ENCODE measurements at regions not wholly inside any gene's neighbourhood (a gene's known extent, or its start where the extent isn't known, plus 50 kb on each side); places are given as distances from the start of the nearest gene placed in this dataset.

GRCh38 chr4:147049946-147050345, 104.3 kb upstream of the TTC29 start:
- H3K4me3 ChIP-seq (ENCODE audit: low read depth, low read length) = no peak overlapping the region
- no peak for DNase-seq (ENCODE audit: low read depth)
- no peak for TF ChIP-seq CTCF (IDR thresholded peaks at IDR 0.05; ENCODE audit: insufficient read depth, low read depth, low read length, missing control alignments)

GRCh38 chr4:147050356-147050765, 104.7 kb upstream of the TTC29 start:
- no peak for TF ChIP-seq CTCF (IDR thresholded peaks at IDR 0.05; ENCODE audit: insufficient read depth, low read depth, low read length, missing control alignments)
- no peak for DNase-seq (ENCODE audit: low read depth)
- no peak overlapping the region for H3K4me3 ChIP-seq (ENCODE audit: low read depth, low read length)

GRCh38 chr4:147052361-147052760, 106.7 kb upstream of the TTC29 start:
- no peak for DNase-seq (ENCODE audit: low read depth)
- TF ChIP-seq CTCF (IDR thresholded peaks at IDR 0.05; ENCODE audit: insufficient read depth, low read depth, low read length, missing control alignments) = no peak
- H3K4me3 ChIP-seq (ENCODE audit: low read depth, low read length) = no peak overlapping the region

- TF ChIP-seq CTCF (IDR thresholded peaks at IDR 0.05; ENCODE audit: insufficient read depth, low read depth, low read length, missing control alignments) = no peak
- no peak overlapping the region for H3K4me3 ChIP-seq (ENCODE audit: low read depth, low read length)
- DNase-seq (ENCODE audit: low read depth) = no peak
Measured at GRCh38 chr4:147054228-147054872, 108.7 kb upstream of the TTC29 start.

GRCh38 chr4:147056940-147057610, 111.4 kb upstream of the TTC29 start:
- peak overlapping the region; percentile 53 for H3K4me3 ChIP-seq (ENCODE audit: low read depth, low read length)
- no peak for TF ChIP-seq CTCF (IDR thresholded peaks at IDR 0.05; ENCODE audit: insufficient read depth, low read depth, low read length, missing control alignments)
- DNase-seq (ENCODE audit: low read depth) = peak; percentile 19

- peak overlapping the region; percentile 53 for H3K4me3 ChIP-seq (ENCODE audit: low read depth, low read length)
- TF ChIP-seq CTCF (IDR thresholded peaks at IDR 0.05; ENCODE audit: insufficient read depth, low read depth, low read length, missing control alignments) = no peak
- peak; percentile 45 for DNase-seq (ENCODE audit: low read depth)
Measured at GRCh38 chr4:147057611-147058190, 112.0 kb upstream of the TTC29 start.
